Bone marrow (tissue), 2 donors: ENCODE measurements at regions not wholly inside any gene's neighbourhood (a gene's known extent, or its start where the extent isn't known, plus 50 kb on each side); places are given as distances from the start of the nearest gene placed in this dataset.

ENCODE experiments used
- DNase-seq, 2 donors: peaks; one replicate each; lab custom pipeline; 2025; lab: John Stamatoyannopoulos, UW

DNA sequence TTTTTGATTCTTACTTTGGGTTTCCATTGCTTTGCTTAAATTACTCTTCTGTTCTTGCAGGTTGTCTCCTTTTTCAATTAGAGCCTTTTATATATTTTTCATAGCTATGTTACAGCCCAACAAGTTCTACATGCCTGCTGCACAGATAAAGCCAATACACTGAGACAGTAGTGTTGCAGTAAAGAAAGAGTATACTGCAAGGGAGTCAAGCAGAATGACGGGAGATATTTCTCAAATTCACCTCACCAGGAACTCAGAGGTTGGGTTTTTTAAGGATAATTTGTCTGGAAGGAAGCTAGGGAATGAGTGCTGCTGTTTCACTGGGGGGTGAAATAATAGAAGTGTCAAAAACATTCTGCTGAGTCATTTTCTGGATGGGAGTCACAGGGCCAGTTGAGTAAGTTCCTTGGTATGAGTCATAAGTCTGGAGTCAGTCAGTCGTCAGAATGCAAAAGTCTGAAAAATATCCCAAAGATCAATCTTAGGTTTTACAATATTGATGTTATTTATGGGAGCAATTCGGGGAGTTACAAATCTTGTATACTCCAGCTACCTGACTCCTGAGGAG, 193.0 kb upstream of the RGPD4 start:
- no peak for DNase-seq

DNA sequence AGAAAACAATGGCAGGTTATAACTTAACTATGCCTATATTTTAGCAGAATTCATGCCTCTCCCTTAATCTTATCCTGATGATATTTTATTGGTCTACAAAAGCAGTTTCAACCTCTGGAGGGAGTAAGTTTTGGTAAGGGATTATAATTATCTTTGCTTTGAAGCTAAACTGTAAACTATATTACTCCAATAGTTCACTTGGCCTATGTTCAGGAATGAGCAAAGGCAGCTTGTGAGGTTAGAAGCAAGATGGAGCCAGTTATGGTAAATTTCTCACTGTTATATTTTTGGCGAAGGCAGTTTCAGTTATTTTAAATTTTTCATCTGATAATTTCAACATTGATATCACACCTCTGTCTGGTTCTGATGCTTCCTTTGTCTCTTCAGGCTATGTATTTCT, 192.5 kb upstream of the RGPD4 start:
- DNase-seq: no peak

DNA sequence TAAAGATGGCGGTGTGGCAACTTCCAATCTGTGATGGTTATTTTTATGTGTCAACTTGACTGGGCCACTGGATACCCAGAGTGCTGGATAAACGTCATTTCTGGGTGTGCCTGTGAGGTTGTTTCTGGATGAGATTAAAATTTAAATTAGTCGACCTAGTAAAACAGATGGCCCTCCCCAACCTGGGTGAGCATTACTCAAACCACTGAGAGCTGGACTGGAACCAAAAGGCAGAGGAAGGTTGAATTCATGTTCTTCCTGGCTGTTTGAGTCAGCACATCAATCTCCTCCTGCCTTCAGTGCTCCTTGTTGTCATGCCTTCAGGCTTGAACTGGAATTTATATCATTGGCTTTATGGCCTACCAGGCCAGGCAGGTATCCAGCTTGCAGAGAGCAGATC, 190.8 kb upstream of the RGPD4 start:
- no peak for DNase-seq

DNA sequence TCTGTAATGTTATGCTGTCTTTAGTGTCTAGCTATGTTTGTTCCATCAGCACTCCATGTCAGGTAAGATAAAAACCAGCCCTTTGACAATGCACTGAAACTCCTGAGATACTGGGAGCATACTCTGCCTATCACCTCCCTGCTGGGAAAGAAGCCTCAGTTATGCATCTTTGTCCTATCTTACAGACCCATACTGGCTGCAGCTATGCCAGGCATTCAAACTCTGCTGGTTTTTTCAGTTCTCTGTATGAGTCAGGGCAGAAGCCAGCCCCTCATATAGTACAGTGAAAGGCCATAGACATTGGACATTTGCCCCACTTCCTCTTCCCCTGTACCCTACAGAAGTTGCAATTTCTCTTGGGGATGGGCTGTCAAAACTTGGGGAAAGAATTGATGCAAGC, 181.1 kb upstream of the RGPD4 start:
- DNase-seq: no peak

DNA sequence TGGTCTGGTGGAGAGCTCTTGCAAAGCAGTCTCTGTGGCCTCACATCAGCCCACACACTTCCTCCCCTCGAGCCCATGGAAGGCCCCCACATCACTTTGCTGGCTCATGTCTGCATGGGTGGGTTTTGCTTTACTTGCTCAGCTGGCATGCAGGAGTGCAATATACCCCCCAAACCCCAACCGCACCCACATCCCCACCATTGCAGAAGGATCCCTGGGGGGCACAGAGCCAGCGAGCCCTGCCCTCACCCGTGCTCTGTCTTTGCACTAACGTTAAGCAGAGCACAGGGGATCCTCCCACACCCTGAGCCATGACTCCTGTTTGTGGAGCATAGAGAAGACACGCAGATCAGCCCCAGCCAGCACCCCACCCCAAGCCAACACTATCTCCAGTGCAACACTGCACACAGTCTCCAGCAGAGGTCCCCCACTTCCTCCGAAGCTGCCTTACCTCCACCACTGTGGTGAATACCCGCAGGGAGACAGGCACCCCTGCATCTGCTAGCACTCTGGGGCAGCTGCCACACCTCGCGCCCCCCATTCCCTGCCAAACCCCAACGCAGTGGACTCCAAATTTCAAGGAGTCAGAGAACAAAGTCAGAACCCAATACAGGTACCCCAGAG, 177.8 kb upstream of the RGPD4 start:
- no peak for DNase-seq

DNA sequence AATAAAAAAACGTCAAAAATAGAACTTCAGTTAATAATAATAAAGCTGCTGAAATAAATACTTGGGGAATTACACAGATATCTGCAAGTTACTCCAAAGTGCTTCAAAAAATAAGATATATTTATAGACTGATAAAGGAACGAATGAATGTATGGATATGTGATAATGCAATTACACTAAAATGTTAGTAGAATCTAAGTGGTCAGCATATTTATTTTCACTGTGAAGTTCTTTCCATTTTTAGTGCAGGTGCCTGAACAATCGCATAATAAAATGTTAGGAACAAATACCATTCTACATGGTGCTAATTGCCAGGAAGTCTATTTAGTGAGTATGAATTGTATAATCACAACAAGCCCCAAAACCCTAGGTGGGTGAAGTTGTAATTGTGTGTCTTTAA, 169.6 kb upstream of the RGPD4 start:
- no peak for DNase-seq

DNA sequence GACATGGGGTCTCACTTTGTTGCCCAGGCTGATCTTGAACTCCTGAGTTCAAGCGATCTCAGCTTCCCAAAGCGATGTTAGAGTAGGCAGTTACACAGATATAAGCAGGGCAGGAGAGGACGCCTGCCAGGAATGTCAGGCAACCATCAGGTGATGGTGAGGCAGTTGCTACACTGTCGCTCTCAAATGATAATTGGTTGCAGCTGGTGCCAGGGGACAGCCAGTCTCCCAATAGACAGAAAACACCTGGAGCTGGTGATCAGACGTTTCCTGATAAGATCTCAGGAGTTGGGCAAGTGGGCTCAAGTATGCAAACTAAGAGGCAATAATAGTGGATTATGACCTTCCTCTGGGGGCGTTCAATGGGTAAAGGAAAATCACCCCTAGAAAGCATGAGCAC, 163.1 kb upstream of the RGPD4 start:
- DNase-seq: no peak

DNA sequence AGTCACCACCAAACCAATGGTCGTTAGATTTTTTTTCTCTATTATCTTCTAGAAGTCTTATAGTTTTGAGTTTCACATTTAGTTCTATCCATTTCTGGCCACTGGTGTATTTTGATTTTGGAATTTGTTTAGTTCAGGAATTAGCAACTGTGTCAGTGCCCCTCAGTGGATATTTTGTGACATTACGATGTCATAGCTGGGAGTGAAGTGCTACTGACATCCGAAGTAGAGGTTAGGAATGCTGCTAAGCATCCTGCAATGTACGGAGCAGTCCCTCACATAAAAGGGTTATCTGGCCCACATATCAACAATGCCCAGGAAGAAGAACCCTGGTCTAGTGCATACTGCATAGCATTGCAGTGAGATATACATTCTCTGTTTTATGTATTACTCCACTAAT, 157.4 kb upstream of the RGPD4 start:
- DNase-seq: no peak

DNA sequence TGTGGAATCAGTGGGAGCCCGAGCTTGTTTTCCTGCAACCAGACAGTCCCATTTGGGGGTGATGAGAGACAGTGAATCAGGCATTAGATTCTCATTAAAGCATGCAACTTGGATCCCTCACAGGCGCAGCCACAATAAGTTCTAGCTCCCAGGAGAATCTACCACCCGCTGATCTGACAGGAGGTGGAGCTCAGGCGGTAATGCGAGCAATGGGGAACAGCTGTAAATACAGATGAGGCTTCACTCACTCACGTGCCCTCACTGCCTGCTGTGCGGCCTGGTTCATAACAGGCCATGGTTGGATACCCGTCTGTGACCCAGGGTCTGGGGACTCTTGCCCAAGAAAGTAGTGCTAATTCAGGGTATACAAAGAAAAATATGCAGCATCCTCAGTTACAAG, 144.8 kb upstream of the RGPD4 start:
- DNase-seq: no peak

DNA sequence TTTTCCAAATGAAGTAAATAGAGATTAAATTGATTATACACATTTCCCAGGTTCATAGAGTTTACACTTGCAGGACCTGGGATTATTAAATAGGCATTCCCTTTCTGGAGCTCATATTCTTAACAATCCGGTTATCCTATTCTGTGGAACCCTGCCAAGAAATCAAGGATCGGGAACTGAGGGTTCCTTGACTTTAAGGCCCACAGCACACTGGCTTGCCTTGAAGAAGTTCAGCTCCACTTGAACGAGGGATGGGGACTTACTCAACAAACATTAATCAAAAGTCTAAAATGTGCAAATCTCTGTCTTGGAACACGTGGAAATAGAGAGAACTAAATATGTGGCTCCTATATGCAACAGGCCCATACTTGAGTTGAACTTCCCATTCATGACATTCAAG, 142.3 kb upstream of the RGPD4 start:
- no peak for DNase-seq

DNA sequence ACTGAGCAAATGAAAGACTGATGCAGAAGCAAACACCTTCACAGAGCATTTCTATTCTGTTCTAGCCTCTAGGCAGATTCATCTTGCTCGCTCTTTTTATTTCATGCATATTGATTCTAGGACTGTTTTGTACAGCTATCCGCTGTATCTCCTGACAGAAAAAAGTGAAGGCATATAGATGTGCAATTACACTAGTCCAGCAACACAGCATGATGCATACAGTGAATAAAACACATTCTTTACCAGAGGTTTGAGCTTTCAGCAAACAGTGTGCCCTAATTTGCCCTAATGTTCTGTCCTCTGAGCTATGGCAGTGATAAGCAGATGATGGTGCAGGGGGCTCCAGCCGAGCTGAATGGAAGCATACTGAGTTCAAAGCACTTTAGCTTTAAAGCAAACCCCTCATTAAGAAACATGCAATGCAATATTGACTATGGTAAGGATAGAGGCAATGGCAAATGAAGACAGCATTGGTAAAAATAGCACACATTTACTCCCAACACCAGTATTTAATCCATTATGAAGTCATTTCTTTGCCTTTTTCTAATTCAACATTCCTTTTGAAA, 141.2 kb upstream of the RGPD4 start:
- no peak for DNase-seq

DNA sequence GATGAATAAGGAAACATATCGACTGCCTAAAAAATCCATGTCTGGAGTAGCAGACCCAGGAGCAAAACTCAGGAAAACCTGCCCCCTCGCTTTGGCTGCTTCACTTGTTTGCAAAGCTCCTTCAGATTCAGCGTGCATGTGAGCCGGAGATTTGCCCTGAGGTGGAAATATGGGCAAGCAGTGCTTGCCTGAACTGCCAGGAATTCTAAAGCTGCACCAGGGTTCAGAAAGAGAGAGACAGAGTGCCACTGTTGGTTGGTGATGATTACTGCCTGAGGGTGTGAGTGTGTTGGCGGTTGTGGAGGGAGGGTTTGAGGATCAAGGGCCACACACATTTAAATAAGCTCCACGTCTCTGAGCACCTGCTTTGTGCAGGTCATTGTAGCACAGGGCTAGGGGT, 139.6 kb upstream of the RGPD4 start:
- DNase-seq: no peak

DNA sequence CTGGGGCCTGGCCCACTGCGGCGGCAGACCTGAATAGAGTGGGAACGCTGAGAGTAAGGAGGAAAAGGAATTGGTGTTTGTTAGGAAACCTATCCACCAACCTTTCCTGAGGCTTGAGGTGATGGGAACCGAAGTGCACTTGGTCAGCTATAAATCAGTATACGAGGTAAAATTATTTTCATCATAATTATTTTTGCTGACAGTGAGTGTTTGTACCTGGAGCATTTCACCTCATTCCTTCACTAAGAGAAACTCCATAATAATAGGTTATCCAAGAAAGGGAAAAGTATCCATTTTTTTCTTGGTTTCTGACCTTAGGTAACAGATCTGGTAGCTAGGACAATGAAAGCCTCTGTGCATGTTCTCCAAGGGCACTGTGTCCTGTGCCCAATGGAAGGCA, 138.6 kb upstream of the RGPD4 start:
- no peak for DNase-seq

DNA sequence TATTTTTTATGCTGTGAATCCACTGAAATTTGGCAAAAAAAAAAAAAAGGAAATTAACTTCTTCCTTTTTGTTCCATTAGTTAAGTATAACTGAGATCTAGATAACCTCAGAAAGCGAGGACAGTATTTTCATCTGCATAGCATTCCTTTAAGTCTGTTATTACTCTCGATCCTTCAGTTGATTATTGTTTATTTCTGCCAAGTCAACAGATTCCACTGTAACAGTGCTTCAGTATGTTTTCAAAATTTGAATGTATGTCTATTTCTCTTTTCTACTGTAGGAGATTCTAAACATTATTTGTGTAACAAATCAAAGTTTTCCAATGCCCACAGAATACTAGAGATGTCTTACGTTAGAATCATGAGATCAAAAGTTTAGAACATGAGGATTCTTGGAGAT, 133.1 kb upstream of the RGPD4 start:
- no peak for DNase-seq

DNA sequence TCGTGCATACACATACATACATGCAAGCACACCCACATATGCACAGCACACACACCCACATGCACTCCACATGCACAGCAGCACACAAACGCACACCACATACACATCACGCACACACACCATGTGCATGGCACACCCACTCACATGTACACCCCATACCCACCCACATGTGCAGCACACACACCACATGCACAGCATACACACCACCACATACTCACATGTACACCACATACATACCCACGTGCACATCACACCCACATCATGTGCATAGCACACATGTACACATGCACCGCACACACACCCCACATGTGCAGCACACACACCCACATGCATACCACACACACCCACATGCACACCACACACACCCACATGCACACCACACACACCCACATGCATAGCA, 132.0 kb upstream of the RGPD4 start:
- no peak for DNase-seq

DNA sequence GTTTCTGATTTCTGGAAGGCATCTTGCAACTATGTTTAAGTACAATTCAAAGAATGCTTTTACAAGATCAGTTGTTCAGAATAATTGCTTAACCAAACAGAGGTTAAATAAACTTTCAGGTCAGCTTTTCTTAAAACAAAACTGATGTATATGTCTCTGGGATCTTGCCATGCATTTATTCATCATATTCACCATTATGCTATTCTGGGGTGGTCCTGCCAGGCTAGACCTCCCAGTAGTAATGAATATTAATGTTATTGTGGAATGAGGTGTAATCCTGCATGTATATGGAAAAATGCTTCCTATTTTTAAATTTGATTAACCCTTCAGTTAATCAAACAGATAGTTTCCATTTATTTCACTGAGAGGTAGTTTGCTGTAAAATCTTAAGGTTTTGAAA, 129.3 kb upstream of the RGPD4 start:
- DNase-seq: no peak

DNA sequence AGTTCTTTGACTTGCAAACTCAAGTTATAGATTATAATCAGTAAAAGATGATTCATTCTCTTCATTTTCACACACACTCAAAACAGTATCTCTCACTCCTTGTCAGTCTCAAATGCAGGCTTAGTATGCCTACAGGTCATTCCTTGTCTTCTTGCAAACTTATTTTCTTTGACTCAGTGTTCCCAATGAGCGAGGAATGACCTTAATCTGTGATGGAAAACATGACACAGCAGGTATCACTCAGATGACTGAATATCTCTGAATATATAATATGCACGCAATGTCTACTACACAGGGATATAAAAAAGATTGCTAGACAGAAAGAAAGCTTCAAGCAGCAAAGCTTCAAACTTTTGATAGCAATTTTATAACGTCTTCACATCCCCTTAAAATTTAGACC, 127.8 kb upstream of the RGPD4 start:
- no peak for DNase-seq

DNA sequence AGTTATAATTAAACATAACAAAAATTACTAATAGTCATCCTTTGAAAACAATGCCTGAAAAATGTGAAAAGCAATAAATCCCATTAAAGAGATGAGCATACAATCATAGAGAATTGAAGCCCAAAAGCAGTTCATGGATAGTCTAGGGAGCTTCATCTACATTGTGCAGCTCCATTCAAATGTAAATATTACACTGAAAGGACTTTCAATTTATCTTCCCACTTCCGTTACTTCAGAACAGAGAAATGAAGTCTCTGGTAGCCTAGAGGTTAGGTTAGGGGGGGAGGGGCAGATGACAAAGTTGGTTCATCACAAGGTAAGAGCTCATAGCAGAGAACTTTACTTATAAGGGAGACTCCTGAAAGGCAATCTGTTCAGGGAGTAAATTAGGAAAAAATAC, 126.6 kb upstream of the RGPD4 start:
- no peak for DNase-seq

DNA sequence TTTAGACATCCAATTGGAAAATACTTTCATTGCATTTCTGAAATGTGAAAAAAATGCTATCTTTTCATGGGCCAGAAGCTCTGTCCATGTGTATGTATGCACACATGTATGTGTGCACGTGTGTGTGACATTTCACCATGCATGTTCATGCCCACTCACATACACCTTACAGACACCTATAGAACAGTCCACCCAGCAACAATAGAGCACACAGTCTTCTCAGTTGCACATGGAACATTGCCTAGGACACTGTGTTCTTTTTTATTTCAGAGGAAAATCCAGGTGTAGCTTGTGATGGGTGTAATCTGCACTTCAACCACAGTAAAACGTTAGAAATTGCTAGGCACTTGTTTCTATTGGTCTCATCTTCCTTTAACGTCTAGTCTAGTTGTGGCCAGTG, 114.8 kb upstream of the RGPD4 start:
- DNase-seq: no peak

DNA sequence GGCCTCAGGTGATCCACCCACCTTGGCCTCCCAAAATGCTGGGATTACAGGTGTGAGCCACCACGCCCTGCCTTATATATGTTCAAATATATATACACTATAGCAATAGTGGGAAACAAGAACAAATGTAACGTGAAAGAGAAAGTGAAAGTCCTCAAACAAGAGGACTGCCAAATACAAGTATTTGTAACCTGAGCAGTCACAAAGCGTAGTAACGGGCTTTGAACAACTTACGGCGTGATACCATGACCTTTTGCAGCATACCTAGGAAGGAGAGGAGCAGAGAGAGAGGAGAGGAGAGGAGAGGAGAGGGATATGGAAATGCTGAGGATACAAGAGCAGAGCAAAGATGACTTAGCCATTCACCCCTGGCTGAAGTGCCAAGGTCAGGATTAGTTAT, 113.8 kb upstream of the RGPD4 start:
- DNase-seq: no peak

DNA sequence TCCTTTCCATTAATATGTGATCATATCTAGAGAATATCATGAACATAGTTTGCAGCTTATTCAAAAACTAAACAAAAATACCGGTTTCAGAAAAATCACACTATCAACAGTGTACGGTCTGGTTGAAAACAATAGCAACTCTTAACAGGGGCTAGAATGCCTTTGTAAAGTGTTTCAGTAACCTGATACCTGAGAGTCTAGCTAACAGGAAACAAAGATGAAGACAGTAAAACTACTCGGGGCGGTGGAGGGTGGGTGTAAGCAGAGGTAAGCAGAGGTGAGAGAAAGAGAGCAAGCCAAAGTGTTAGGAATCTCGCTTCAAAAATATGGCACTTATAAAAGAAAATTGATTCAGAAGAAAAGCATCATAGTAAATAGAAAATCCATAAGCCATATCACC, 109.0 kb upstream of the RGPD4 start:
- no peak for DNase-seq

DNA sequence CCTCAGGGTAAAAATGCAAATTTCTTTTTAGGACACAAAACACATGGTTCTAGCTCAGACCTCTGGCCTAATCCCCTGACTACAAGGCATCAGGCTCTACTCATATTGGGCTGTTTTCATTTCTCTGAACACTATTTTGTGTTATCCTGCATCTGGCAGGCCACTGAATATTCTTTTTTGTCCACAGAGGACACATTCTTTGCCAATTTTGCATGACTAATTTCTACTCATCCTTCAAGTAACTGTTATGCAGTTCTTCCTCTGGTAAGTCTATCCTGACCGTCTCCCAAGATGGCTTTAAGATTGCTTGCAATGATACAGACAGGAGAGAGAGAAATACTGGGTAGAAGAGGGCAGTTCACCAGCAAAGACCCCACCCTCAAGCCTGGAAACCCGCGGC, 107.6 kb upstream of the RGPD4 start:
- DNase-seq: no peak

DNA sequence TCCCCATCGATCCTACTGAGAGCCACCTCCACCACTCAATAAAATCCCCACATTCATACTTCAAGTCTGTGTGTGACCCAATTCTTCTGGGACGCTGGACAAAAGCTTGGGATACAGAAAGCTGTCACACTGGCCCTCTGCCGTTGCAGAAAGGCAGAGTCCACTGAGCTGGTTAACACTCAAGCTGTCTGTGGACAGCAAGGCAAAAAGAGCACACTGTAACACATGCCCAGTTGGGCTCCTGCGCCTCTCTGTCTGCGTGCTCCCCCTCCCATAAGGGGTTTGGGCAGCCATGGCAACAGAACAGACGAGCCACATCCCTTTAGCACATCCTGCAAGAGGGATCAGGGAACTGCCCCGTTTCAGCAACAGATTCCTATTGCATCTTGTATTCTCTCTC, 106.9 kb upstream of the RGPD4 start:
- DNase-seq: no peak

DNA sequence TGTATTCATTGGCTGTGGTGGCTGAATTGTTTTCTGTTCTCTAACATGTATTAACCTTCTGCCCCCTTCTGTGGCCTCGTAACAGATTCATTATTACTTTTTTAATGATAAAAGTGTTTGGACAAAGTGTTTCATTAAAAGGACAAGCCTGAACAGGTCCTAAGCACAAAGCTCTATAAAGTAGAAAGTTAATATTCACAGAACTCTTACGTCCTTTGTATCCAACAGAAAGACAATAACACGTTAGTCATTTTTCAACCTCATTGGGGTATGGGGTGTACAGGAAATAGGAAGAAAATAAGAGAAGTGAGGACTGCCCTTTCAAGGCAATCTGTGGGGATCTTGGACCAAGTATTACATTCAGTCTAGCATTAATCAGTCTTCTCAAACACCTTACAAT, 105.5 kb upstream of the RGPD4 start:
- no peak for DNase-seq
